GM19372 (cell line): ENCODE measurements at regions not wholly inside any gene's neighbourhood (a gene's known extent, or its start where the extent isn't known, plus 50 kb on each side); places are given as distances from the start of the nearest gene placed in this dataset.
"Not testable (repeated sequence)": the region's sequence is repeated elsewhere in the genome, so short reads cannot be mapped to it uniquely, and the experiment has no call there.

Source experiments
- ATAC-seq: cut with Tn5 transposase; IDR thresholded peaks from one replicate; pipeline ENCODE4 v1.9.1; 2021; ENCODE audit warnings: mild to moderate bottlenecking, low read depth, moderate library complexity; ENCODE audit not compliant: unreplicated experiment

DNA sequence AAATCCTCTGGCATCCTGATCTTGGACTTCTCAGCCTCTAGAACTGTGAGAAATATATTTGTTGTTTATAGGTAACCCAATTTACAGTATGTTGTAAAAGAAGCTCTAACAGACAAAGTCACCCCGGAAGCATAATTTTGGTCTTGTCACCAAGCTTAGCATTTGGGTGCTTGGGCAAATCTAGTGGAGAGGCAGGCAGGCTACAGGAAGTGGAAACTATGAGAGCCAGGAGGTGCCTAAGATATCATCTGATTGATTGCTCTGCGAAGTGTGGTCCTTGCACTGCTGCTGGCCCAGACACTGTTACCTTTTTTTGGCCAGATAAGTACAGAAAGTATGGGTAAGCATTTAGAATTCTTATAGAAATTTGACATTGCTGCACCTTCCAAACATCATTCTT, 102.9 kb downstream of the CDC42EP3 start:
- ATAC-seq = no peak

DNA sequence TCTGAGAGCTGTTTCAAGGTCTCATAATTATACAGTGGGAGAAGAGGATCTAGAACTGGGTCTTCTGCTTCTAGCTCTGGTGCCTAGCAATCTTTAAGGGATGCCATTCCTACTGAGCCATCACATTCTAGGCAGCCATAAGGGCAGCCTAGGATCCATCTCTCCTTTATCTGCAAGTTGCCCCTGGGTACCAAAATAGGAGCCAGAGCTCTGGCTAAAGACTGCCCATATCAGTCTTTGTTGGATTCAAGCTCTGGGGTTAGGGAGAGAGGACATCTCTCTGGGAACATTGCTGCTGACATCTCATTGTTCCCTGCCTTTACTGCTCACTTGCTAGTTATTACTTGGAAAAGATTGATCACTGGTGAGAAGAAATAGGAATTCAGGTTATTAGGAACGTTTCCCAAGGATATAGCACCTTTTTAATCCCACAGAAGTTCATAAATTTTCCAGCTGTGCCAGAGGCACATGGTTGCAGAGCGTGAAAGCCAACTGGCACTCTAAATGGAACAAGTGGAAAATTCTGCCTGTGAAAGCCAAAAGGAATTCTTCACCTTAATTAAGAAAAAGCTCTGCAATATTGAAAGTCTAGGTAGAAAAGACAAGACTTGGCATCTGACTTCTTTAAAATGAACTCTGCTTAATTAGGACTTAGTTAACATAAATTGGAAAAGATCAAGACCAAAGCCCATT, 102.2 kb downstream of the CDC42EP3 start:
- no peak for ATAC-seq

- no peak for ATAC-seq
These were observed 101.3 kb downstream of the CDC42EP3 start for GRCh38 chr2:37569986-37570679.

- peak; percentile 65 for ATAC-seq
These were observed 100.5 kb downstream of the CDC42EP3 start for GRCh38 chr2:37570773-37571586.

DNA sequence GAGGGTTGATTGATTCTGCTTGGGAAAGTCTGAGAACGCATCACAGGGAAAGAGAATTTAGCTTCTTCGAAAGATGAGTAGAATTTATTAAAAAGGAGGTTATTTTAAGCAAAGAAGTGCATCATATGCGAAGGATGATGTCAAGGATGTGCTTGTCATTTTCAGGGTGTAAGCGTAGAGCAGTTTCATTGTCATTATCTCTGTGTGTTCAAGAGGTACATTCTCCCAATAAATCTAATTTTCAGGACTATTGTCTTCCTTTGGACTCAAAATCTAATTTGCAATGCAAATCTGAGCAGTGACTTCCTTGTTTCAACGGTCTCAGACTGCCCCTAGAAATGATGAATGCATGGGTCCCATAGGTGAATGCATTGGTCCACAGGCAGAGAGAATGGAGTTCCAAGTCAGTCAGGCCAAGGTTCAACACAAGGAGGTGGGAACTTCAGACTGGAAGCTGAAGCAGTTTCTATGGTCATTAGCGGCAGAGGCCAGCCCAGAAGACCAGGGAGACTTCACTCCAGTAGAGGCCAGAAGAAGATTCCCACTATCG, 99.8 kb downstream of the CDC42EP3 start:
- no peak for ATAC-seq

GRCh38 chr2:37573451-37574388, 97.7 kb downstream of the CDC42EP3 start:
- peak; percentile 59 for ATAC-seq

DNA sequence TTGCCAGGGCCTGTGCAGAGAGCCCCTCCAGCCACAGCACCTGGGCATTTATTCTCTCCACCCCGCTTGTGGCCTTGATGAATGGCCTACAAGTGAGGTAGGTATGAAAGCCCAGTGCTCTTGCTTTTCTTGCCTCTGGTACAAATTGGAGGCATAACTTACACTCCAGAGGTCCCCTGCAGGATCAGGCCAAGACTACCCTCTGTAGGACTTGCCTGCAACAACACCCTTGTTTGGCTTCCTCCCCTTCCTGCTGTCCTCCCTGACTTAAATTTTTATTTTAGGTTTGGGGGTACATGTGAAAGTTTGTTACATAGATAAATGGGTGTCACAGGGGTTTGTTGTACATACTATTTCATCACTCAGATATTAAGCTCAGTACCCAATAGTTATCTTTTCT, 95.7 kb downstream of the CDC42EP3 start:
- ATAC-seq = no peak

- ATAC-seq = not testable (repeated sequence)
These were observed 95.2 kb downstream of the CDC42EP3 start for GRCh38 chr2:37576194-37576593.

- ATAC-seq = no peak
These were observed 94.6 kb downstream of the CDC42EP3 start for GRCh38 chr2:37576831-37577230.

- no peak for ATAC-seq
These were observed 92.2 kb downstream of the CDC42EP3 start for GRCh38 chr2:37579192-37579713.

- ATAC-seq = not testable (repeated sequence)
These were observed 91.5 kb downstream of the CDC42EP3 start for GRCh38 chr2:37579949-37580348.

DNA sequence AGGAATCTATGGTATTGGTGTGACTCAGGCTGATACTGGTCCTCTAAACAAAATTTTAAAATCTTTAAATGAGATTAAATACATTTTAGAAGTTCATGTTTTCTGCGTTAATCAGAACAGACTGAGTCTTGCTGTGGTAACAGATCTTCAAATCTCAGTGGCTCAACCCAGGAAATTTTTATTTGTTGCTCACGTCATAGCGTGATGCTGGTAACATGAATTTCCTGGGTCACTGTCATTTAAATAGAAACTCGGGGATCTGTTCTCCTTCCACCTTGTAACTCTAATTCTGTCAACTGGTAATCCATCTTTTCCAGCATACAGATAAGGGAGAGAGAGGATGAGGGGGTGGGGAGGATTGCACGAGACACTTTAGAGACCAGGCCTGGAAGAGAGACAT, 90.0 kb downstream of the CDC42EP3 start:
- ATAC-seq = no peak

DNA sequence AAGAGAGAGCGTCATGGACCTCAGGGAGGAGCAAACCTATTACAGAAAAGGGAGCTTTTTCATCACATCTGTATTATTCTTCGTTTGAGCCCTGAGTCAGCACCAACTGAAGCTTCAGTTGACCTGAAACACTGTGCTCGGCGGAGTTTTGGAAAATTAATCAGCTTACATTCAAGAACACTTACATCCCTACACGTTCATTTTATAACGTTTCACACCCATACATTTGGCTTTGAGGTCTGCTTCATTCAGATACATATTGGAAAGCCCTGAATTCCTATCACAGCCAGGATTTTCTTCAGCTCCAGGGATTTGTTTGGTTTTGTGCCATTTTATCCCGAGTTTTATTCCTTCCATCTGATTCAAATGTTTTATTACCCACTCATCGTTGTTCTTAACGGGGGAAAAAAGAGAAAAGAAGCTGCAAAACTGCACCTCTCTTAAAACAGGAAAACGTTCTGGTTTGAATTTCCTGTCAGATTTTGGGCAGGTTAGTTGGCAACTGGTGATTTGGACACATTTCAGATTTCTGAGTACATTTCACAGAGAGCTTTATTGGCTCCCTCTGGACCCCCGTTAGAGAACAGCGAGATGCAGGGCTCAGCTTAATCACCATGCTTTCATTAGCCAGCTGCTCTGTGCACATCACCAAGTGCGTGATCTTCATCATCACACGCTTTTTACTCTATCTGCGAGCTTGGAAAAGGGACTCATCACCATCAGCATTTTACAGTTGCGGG, 88.8 kb downstream of the CDC42EP3 start:
- no peak for ATAC-seq

GRCh38 chr2:37583402-37583801, 88.0 kb downstream of the CDC42EP3 start:
- ATAC-seq = no peak

DNA sequence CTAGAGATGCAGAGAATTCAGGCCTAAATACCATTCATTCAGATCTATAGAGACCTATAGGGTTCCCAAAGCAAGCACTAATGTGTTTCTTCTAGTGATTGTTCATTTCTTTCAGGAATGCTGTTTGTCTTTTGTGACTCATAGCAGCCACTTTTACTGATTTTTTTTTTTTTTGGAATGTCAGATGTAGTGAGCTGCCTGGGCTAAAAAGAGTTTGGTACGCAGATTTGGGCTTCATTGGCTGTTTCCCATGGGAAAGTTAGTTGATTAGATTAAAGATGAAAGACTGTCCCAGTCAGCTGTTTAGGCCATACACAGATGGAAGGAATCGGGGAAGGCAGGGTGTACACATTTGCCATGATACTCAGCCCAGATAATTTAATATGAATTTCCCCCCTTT, 87.6 kb downstream of the CDC42EP3 start:
- no peak for ATAC-seq

DNA sequence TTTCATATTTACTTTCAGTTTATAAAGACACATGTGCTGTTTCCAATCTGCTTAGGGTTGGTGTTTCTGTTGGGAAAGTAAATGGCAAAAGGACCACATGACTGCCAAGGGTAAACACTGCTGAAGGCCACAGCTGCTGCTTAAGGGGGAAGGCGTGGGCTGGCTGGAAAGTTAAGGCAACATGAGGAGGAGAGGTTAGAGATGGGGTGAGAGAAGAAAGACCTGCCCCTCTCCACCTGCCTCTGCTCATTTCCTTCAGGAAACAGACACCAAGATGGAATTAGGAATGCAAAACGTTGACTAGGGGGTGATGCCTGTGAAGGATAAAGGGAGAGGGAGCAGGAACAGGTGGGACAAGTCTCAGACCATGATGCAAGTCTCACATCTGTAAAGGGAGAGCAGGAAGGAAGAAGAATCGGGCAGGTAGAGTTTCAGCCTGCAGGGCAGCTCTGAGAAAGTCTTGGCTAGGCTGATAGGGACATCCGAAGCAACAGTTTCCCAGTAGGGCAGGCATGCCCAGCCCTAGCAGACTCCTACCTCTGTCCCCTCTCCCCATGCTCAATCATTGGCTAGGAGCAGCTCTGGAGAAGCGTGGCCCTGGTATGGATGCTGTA, 86.0 kb downstream of the CDC42EP3 start:
- no peak for ATAC-seq

- ATAC-seq = no peak
These were observed 85.3 kb downstream of the CDC42EP3 start for GRCh38 chr2:37585982-37586621.

DNA sequence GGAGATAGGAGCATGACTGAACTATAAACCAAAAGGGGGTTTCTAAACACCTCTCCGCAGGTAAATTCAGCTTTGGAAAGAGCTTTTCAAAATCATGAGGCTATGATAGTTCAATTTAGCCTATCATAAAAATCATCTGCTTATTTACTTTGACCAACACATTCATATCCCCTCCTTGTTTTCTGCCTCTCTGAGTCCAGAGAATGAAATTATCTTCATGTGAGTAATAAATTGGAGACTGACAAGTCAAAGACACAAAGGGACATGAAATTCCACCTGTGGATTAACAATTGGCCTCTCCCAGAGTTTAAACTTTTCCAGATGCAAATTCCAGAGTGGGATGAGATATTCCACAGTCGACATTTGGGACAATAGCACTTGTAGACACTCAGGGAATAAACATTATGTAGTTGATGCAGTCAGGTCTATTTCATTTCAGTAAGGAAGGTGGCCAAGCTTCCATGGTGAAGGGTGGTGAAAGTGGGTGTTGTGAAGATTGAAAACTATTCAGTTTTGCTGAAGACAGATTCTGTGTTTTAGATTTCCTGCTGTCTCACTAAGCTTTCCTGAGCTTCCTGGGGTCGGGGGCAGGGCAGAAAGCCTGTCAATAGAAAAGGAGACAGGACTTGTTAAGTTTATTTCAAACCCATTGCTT, 84.7 kb downstream of the CDC42EP3 start:
- ATAC-seq = no peak
